ENCODE measurements at regions not wholly inside any gene's neighbourhood (a gene's known extent, or its start where the extent isn't known, plus 50 kb on each side); places are given as distances from the start of the nearest gene placed in this dataset.

GRCh38 chr3:165640970-165641369 lies 196.3 kb downstream of the BCHE start:
- TF ChIP-seq CTCF (IDR thresholded peaks at IDR 0.05; ENCODE audit: low read length) (no peak), EZH2 (optimal IDR thresholded peaks at IDR 0.05; ENCODE audit: low read depth, low read length) (no peak)

Measured in MM.1S (cell line).